ENCODE measurements at regions not wholly inside any gene's neighbourhood (a gene's known extent, or its start where the extent isn't known, plus 50 kb on each side); places are given as distances from the start of the nearest gene placed in this dataset.

DNA sequence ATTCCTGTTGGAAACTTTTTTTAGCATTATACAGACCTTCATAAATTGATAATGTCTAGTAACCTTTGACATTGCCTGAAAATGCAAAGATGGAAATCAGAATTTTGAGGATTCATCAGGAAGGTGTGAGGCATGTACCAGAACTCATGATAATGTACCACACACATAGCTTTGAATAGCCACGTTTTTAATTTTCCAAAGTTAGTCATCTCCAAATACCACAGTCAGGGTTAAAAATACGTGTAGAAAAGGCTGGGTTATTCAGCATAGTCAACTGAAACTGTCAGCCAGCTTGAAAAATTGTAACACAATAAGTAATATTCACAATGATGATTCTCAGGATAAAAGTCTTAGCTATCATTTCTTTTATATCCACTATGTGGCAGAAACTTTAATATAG, 102.0 kb upstream of the THRB start:
- H3K4me1 Mint-ChIP-seq, result peaks cover 6% of the 10 kb centered on the region; the same call in 2 of the 3 replicates
- Histone ChIP-seq H3K4me1 (ENCODE audit: insufficient read depth) (no peaks in the 10 kb centered on the region; the same call in 1 of the 2 replicates), H3F3A (replicated peaks; ENCODE audit: low read depth) (no peaks in the 10 kb centered on the region), H3K27ac (ENCODE audit: low read depth) (no peak overlapping the region), H4K20me1 (replicated peaks; ENCODE audit: insufficient read depth) (no peaks in the 10 kb centered on the region; the same call in 1 of the 2 replicates), H2AFZ (no peak overlapping the region), H3K9me2 (ENCODE audit: insufficient read depth) (no peaks in the 10 kb centered on the region), H3K79me2 (replicated peaks; ENCODE audit: insufficient read depth) (no peaks in the 10 kb centered on the region), H3K4me3 (no peak overlapping the region), H3K36me3 (ENCODE audit: insufficient read depth) (no peaks in the 10 kb centered on the region), H3K4me2 (no peak overlapping the region), H3K27me3 (ENCODE audit: insufficient read depth) (no peaks in the 10 kb centered on the region)
- no peaks in the 10 kb centered on the region for H3K36me3 Mint-ChIP-seq (ENCODE audit: low read depth)
- ATAC-seq, result no peak
- no peak overlapping the region for H3K4me3 Mint-ChIP-seq
- peaks cover 2% of the 10 kb centered on the region for H3K27me3 Mint-ChIP-seq (ENCODE audit: insufficient read depth, low read depth, poor library complexity)
- no peaks in the 10 kb centered on the region for H3K9me3 Mint-ChIP-seq
- DNase-seq (ENCODE audit: low spot score), result no peak
- TF ChIP-seq JUNB (IDR thresholded peaks at IDR 0.05; ENCODE audit: unreplicated experiment) (no peak), ZNF114 (CRISPR knock-in tag; IDR thresholded peaks at IDR 0.05) (no peak), CREB1 (CRISPR knock-in tag; IDR thresholded peaks at IDR 0.05; ENCODE audit: low read depth) (no peak), STAT1 (IDR thresholded peaks at IDR 0.05; ENCODE audit: unreplicated experiment) (no peak), ZNF331 (CRISPR knock-in tag; IDR thresholded peaks at IDR 0.05; ENCODE audit: low read depth) (no peak), POLR2AphosphoS5 (IDR thresholded peaks at IDR 0.05; ENCODE audit: low read depth) (no peak), EZH2 (IDR thresholded peaks at IDR 0.05; ENCODE audit: low read depth, unreplicated experiment) (no peak), ETS1 (IDR thresholded peaks at IDR 0.05) (no peak), NANOG (IDR thresholded peaks at IDR 0.05; ENCODE audit: borderline replicate concordance) (no peak), EZH2phosphoT487 (IDR thresholded peaks at IDR 0.05; ENCODE audit: unreplicated experiment) (no peak)
- TF ChIP-seq, protein P1, sequence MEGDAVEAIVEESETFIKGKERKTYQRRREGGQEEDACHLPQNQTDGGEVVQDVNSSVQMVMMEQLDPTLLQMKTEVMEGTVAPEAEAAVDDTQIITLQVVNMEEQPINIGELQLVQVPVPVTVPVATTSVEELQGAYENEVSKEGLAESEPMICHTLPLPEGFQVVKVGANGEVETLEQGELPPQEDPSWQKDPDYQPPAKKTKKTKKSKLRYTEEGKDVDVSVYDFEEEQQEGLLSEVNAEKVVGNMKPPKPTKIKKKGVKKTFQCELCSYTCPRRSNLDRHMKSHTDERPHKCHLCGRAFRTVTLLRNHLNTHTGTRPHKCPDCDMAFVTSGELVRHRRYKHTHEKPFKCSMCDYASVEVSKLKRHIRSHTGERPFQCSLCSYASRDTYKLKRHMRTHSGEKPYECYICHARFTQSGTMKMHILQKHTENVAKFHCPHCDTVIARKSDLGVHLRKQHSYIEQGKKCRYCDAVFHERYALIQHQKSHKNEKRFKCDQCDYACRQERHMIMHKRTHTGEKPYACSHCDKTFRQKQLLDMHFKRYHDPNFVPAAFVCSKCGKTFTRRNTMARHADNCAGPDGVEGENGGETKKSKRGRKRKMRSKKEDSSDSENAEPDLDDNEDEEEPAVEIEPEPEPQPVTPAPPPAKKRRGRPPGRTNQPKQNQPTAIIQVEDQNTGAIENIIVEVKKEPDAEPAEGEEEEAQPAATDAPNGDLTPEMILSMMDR (conservative IDR thresholded peaks at IDR 0.05; ENCODE audit: low read depth in 2 of 2), result no peak
- TF ChIP-seq, protein P2, sequence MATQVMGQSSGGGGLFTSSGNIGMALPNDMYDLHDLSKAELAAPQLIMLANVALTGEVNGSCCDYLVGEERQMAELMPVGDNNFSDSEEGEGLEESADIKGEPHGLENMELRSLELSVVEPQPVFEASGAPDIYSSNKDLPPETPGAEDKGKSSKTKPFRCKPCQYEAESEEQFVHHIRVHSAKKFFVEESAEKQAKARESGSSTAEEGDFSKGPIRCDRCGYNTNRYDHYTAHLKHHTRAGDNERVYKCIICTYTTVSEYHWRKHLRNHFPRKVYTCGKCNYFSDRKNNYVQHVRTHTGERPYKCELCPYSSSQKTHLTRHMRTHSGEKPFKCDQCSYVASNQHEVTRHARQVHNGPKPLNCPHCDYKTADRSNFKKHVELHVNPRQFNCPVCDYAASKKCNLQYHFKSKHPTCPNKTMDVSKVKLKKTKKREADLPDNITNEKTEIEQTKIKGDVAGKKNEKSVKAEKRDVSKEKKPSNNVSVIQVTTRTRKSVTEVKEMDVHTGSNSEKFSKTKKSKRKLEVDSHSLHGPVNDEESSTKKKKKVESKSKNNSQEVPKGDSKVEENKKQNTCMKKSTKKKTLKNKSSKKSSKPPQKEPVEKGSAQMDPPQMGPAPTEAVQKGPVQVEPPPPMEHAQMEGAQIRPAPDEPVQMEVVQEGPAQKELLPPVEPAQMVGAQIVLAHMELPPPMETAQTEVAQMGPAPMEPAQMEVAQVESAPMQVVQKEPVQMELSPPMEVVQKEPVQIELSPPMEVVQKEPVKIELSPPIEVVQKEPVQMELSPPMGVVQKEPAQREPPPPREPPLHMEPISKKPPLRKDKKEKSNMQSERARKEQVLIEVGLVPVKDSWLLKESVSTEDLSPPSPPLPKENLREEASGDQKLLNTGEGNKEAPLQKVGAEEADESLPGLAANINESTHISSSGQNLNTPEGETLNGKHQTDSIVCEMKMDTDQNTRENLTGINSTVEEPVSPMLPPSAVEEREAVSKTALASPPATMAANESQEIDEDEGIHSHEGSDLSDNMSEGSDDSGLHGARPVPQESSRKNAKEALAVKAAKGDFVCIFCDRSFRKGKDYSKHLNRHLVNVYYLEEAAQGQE (IDR thresholded peaks at IDR 0.05; ENCODE audit: unreplicated experiment), result no peak
- TF ChIP-seq, protein P3, sequence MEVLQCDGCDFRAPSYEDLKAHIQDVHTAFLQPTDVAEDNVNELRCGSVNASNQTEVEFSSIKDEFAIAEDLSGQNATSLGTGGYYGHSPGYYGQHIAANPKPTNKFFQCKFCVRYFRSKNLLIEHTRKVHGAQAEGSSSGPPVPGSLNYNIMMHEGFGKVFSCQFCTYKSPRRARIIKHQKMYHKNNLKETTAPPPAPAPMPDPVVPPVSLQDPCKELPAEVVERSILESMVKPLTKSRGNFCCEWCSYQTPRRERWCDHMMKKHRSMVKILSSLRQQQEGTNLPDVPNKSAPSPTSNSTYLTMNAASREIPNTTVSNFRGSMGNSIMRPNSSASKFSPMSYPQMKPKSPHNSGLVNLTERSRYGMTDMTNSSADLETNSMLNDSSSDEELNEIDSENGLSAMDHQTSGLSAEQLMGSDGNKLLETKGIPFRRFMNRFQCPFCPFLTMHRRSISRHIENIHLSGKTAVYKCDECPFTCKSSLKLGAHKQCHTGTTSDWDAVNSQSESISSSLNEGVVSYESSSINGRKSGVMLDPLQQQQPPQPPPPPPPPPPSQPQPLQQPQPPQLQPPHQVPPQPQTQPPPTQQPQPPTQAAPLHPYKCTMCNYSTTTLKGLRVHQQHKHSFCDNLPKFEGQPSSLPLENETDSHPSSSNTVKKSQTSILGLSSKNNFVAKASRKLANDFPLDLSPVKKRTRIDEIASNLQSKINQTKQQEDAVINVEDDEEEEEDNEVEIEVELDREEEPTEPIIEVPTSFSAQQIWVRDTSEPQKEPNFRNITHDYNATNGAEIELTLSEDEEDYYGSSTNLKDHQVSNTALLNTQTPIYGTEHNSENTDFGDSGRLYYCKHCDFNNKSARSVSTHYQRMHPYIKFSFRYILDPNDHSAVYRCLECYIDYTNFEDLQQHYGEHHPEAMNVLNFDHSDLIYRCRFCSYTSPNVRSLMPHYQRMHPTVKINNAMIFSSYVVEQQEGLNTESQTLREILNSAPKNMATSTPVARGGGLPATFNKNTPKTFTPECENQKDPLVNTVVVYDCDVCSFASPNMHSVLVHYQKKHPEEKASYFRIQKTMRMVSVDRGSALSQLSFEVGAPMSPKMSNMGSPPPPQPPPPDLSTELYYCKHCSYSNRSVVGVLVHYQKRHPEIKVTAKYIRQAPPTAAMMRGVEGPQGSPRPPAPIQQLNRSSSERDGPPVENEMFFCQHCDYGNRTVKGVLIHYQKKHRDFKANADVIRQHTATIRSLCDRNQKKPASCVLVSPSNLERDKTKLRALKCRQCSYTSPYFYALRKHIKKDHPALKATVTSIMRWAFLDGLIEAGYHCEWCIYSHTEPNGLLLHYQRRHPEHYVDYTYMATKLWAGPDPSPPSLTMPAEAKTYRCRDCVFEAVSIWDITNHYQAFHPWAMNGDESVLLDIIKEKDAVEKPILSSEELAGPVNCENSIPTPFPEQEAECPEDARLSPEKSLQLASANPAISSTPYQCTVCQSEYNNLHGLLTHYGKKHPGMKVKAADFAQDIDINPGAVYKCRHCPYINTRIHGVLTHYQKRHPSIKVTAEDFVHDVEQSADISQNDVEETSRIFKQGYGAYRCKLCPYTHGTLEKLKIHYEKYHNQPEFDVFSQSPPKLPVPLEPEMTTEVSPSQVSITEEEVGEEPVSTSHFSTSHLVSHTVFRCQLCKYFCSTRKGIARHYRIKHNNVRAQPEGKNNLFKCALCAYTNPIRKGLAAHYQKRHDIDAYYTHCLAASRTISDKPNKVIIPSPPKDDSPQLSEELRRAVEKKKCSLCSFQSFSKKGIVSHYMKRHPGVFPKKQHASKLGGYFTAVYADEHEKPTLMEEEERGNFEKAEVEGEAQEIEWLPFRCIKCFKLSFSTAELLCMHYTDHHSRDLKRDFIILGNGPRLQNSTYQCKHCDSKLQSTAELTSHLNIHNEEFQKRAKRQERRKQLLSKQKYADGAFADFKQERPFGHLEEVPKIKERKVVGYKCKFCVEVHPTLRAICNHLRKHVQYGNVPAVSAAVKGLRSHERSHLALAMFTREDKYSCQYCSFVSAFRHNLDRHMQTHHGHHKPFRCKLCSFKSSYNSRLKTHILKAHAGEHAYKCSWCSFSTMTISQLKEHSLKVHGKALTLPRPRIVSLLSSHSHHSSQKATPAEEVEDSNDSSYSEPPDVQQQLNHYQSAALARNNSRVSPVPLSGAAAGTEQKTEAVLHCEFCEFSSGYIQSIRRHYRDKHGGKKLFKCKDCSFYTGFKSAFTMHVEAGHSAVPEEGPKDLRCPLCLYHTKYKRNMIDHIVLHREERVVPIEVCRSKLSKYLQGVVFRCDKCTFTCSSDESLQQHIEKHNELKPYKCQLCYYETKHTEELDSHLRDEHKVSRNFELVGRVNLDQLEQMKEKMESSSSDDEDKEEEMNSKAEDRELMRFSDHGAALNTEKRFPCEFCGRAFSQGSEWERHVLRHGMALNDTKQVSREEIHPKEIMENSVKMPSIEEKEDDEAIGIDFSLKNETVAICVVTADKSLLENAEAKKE (CRISPR knock-in tag; IDR thresholded peaks at IDR 0.05), result no peak
- H3K27ac Mint-ChIP-seq, result no peak overlapping the region
